Right lung (tissue), 2 donors: ENCODE measurements at regions not wholly inside any gene's neighbourhood (a gene's known extent, or its start where the extent isn't known, plus 50 kb on each side); places are given as distances from the start of the nearest gene placed in this dataset.
"Not testable (repeated sequence)": the region's sequence is repeated elsewhere in the genome, so short reads cannot be mapped to it uniquely, and the experiment has no call there.

ENCODE experiments used
- DNase-seq, 2 donors: peaks; one replicate each; pipeline ENCODE4 v3.0.0-alpha.2; 2013

DNA sequence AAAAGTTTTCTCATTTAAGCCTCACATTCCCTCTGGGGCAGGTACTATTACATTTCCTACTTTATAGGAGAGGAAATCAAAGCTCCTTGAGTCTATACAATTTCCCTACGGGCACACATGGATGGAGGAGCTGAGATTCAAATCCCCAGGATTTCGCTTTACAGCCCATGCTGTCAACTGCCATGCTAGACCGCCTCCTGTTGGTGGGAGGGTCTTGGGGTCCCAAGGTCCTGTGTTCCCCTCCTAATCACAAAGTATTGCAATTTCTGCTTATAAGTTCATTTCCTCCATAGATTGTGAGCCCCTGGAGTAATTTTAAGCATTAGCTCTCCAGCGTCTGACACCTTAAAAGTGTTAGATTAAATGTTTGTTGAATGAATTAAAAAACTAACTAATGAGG lies 95.9 kb upstream of the SMARCA2 start:
- DNase-seq = no peak

DNA sequence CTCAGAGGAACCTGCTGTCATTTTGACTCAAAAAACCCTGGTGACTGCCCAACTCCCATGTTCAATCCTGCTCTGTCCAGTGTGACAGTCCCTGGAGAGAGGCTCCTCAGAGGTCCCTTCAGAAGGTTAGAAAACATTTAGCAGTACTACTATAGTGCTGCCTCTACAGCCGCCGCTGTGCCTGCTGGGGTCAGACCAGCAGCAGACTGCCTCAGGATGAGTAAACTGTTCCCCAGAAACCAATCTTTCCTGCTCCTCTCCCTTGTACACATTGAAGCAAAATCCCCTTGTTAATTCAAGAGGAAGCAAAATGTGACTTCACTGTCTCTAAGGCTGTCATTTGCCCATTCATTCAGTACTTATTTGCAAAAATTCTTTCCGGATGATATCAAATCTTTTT lies 94.8 kb upstream of the SMARCA2 start:
- DNase-seq = no peak

DNA sequence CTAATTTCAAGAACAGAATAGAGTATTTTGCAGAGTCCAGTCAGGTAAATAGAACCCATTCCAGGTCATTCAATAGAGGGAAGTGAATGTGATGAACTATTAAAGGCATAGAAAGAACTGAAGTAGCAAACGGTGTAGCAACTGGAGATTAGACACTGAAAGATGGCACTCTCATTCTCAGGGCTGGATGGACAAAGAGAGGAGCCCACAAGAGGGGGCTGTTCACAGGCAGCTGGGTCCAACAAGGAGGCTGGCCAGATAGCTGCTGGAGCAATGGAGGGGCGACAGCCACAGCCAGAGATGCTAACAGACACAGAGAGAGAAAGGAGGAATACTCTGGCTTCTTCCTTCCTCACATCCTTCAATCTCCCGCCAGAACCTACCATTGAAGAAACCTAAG lies 93.1 kb upstream of the SMARCA2 start:
- no peak for DNase-seq

DNA sequence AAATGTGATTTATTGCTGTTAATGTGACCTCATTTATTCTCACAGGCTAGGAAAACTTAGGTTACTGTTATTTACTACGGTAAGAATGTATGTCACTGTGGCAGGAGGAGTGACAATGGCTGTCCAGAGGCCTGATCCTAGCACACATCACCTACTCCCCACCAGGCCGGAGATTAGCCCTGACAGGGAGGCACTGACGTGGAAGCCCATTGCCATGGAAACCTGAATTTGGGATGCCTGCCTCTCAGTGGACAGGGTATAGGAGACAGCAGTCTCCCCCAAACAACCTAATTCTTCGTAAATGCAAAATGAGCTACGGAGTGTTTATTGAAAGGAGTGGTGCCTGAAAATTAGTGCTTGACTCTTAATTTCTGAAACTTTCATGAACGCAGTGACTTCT lies 87.6 kb upstream of the SMARCA2 start:
- DNase-seq = no peak

DNA sequence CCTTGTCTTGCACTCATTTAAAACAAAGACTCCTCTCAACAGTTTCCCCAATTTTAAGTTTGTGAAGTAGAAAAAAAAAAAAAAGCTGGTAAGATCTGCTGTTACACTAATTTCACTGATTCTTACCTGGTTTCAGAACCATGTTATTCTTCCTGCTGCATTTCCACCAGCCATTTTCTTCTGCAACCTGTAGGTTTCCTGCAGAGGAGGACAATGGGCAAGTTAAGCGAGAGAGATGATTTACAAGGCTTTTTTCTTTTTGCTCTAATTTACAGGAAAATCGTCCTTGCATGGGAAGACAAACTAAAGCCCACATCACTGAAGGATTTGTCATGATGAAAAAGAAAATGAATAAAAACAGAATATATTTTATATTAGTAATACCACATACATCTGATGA lies 86.0 kb upstream of the SMARCA2 start:
- no peak for DNase-seq

DNA sequence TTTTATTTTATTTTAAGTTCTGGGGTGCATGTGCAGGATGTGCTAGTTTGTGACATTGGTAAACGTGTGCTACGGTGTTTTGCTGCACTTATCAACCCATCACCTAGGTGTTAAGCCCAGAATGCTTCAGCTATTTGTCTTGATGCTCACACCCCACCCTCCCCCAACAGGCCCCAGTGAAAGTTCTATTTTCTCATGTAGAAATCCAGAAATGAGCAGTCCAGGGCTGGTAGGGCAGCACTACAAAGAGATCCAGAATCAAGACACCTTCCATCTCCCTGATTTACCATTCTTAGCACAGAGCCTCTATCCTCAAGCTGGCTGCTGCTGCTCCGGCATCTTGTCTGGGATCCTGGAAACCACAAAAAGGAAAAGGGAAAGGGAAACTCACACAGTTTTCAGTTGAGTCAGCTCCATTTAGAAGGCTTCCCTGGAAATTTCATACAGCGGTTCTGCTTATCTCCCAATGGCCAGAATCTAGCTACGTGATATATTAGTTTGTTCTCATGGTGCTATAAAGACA lies 85.4 kb upstream of the SMARCA2 start:
- no peak for DNase-seq

DNA sequence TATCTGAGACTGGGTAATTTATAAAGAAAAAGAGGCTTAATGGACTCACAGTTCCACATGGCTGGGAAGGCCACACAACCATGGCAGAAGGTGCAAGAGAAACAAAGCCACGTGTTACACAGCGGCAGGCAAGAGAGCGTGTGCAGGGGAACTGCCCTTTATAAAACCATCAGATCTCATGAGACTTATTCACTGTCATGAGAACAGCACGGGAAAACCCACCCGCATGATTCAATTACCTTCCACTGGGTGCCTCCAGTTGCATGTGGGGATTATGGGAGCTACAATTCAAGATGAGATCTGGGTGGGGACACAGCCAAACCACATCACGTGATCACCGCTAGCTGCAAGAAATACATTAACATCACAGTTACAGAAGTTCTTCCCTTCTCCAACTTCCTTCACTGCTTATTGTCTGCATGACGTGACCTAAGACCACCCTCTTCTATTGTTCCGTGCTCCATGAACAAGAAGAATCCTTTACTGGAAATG lies 84.9 kb upstream of the SMARCA2 start:
- DNase-seq = not testable (repeated sequence)

DNA sequence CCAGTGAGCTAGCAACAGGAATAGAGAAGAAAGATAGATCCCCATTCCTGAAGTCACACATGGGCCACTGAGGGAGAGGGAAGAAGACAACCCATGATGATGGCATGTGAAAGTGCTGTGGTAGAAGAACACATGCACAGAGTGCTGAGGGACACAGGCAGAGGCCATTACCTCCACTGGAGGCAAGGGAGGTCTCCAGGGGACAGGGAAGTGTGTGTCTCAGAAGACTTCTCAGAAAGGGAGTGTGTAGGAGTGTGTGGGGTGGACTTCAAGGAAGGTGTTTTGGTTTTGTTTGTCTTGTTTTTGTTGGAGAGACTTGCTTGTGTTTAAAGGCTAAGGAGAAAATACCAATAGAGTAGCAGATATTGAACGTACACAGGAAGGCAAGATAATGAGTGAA lies 77.0 kb upstream of the SMARCA2 start:
- no peak for DNase-seq

DNA sequence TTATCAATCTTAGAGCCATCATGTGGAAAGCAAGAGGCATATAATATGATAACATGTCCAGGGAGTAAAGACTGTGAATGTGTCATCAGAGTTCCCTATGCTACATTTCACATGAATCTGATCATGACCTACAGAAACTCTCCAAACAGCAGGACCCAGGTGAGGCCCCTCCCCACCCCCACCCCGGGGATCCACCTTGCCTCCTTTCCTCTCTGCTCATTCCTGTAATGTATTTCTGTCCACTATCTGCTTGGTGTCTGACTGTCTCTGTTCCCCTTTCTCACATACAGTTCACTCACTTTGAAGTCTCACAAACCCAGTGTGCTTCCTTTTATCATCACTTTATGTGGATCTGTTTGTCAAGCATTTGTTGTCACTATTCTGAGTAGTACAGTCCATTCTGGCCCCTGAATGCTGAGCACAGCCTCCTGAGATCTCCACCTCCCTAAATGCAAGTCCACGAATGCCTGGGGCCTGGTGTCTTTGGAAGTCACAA lies 76.4 kb upstream of the SMARCA2 start:
- DNase-seq = no peak

DNA sequence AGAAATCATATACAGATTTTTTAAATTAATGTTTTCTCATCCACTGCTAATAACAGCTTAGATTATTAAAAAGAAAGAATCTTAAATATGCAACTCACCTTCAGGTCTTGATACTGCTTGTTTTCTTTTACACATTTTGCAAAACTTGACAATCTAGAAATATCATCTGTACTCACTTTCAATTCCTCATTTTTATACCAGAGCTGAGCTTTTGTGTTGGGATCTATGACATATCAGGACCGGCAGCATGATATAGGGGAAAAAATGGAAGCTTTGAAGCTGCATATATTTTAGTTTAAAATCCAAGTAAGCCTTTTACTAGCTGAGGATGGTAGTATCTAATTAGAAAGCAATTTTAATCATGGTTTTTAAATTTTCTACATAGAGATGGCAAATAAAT lies 75.7 kb upstream of the SMARCA2 start:
- DNase-seq = no peak

DNA sequence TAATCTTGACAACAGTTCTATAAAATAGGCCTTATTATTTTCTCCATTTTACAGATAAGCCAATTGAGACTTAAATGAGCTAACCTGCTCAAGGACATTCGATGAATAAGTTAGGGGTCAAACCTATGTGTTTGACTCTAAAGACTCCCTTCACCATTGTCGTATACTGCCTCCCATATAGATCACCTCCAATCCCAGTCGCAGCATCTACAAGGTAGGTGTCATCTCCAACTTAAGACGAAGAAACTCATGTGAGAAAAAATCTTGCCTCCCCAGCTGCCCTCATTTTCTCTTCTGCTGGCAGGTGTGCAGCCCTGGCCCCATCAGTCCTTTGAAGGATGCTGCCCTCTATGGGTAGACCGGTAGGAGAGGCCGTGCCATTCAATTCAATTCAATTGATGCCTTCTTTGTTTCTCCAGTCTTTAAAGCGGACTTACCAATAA lies 75.2 kb upstream of the SMARCA2 start:
- DNase-seq = no peak

DNA sequence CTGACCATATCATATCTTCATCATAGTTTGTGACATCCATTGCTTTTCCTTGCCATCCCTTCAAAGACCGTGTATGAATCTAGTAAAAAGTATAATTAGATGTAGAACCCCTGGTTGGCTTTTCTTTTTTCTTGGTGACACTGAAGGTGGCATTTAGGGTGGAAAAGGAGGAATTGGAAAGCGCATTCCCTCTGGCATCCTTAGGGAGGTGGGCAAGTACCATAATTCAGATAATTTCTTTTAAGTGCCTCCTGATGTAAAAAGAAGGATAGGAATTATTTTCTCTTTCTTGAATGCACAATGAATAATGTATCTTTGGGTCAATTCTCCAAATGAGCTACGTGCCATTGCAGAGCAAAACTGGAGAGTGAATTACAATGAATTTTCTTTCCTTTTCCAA lies 73.2 kb upstream of the SMARCA2 start:
- no peak for DNase-seq

DNA sequence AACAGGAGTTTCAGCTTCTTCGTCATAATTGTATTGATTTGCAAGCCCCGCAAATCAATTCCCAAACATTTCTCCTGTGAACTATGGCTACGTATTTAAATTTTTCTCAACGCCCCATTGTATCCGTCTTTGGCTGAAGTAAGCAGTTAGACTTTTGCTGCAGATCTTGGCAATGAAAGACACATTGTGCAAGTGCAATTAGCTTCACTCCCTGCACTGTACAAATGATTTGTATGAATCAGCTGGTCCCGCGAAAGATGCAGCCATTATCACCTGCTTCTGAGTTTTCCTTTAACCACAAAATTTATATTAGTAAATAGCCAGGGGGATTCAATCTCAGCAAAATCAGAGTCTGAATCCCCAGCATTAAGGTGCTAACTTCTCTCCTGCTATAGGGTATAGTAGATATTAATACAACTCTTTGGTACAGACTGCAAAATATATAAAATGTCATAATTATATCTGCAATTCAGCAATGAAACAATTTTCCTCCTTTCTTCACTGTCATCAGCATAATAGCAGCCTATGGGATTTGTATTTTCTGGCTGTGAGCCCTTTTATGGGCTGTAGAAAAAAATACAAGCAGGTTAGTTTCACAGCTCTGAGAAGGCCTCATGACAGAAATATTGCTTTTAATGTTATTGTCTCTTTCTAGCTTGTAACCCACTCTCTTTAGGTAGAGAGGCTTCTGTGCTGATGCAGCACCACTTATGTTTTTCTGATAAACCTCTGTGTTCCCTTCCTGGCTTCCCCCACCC lies 68.4 kb upstream of the SMARCA2 start:
- peak; percentile 30 to 31 for DNase-seq

DNA sequence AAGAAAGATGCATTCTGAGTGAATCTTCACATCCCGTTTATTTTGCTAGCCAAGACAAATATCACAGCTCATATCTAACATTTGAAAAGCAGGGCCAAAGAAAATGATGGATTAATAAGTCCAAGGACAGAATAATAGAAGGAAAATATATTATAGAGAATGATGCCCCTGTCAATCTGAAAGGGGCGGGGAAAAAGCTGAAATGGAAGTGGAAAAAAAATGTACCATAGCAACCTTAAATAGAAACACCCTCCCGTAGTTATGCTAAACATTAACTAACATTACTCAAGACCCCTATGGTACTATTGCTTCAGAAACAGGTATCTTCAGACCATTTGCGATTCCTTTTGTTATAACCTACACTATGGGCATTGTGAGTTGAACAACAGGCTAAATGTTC lies 67.7 kb upstream of the SMARCA2 start:
- no peak for DNase-seq

DNA sequence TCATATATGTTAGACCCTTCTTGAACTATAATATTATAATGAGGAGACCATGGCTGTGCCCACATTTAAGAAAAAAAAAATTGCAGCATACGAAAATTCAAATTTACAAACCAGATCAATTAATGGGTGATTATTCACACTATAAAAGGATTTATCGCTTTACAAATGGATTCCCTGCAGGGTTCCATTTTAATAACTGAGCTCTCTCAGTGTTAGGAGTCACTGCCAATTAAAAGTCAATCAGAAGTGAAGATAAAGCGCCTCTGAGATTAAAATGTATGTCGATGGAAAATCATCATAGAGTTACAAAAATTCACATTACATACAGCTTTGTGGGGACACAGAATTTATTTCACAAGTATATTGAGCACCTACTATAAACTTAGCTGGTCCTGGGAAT lies 66.6 kb upstream of the SMARCA2 start:
- DNase-seq = no peak

DNA sequence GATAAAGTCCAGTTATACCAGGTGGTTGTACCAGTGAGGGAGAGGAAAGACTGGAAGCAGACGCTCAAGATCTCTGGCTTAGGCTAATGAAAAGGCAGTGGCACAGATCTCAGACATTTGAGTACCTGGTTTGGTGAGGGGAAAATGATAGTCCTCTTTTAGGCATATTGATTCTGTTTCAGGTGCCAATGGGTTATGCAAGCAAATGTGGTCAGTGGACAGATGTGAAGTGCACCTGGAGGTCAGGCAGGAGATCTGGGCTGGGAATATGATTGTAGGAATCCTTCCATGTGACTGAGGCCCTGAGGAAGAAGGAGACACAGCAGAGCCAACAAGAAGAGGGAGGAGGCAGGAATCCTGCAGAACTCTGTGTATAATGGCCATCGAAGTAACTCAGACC lies 63.7 kb upstream of the SMARCA2 start:
- DNase-seq = no peak

DNA sequence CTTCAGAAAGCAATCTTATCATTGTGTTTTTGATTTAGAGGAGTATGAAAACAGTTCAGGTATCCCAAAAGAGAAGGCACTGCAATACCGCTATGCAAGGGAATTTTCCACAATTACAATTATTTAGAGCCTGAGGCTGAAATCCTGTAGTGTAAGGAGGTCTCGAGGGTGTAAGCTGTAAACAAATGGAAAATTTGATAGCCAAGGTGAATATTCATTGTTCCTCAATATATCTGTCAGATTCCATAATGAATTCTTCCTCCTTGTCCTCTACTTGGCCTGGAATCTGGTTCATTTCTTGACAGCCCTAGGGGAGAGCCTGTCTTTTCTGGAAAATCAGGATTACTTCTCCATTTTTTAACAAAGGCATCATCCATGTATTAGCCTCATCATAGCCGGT lies 63.1 kb upstream of the SMARCA2 start:
- DNase-seq = no peak

DNA sequence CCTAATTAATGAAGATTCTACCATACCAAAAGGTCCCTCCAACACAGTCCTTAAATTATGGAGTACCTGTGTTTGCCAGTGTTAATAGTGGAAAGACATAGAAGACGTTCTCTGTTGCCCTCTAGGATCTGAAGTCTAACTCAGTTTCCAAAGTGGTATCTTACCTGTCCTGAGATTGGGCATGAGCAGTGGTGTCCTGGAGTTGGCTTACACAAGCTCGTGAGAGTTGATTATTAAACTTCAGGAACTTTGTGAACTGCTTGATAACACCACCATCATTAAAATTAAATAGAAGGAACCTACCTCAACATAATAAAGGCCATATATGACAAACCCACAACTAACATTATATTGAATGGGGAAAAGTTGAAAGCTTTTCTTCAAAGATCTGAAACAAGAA lies 60.9 kb upstream of the SMARCA2 start:
- DNase-seq = no peak

DNA sequence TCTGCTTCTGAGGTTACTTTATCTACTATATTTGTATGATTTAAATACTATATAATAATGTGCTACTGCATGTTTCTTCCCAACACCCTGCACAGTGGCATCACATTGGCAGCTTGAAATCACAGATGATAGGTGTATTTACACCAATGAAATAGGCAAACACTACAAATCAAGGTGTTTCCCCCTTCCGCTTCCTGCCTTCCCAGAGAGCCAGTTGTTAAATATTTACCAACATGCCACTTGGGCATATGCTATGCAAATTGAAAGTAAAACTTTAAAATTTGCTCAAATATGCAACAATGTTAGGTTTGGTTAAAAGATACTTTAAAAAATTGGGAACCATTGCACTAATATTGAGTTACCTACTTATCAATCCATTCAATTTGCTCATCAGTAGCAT lies 58.2 kb upstream of the SMARCA2 start:
- no peak for DNase-seq

DNA sequence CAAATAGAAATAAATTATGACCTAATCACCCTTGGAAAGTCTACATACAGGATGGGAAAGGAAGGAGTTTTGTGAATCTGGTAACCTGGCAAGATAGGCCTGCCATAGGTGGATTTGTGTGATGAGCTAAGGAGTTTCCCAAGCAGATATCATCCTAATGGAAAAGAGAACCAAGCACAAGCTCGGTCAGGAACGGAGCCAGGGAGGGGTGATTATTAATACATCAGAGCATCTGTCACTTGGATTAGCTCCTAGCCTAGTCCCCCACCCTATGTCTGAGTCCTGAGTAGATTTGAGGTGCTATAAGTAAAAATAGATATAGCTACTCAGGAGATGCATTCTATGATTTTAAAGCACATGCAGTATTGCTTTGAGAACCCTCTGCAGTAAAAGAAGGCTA lies 57.3 kb upstream of the SMARCA2 start:
- no peak for DNase-seq

DNA sequence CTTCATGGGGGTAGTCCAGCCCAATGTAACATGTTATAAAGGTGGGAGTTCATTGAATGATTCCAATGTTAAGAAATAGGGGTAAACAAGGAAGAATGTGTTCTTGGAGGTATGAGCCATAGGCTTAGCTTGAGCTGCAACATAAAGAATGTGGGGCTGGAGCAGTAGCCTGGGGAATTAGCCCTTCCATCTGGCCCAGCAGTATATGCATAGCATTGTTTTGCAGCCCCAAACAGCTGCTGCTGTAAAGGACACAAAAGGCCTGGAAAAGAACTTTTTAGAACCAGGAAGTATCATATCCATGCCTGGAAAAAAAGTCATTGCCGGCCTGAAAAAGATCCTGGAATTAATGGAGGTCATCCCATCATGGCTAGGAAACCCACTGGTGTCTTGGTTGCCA lies 55.8 kb upstream of the SMARCA2 start:
- no peak for DNase-seq

DNA sequence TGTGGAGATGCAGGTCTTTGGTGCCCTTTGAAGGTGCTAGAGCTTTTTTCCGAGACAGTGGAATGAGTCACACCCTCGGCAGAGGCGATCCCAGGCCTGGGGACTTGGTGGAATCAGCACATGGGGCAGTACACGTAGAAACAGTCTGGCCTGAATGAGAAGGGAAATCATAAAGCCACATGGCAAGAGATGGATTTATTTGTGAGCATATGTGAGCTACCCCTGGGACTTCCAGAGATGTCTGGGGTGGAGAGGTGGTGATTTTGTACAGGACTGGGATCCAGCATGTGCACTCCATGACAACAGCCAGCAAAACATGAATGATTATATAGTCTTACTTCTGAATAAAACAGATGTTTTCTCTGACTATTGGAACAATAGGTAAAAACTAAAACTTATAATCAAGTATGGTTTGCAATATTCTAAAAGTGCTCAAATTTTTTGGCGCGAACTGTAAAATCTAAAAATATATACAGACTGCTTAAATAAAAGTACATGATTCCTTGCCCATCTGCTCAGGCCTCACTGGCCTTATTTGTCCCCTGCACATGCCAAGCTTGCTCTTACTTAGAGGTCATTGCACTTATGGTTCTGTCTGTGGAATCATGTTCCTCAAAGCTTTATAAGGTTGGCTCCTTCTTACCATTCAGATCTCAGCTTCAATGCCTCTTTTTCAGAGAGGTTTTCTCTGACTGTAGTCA lies 54.7 kb upstream of the SMARCA2 start:
- DNase-seq = no peak

DNA sequence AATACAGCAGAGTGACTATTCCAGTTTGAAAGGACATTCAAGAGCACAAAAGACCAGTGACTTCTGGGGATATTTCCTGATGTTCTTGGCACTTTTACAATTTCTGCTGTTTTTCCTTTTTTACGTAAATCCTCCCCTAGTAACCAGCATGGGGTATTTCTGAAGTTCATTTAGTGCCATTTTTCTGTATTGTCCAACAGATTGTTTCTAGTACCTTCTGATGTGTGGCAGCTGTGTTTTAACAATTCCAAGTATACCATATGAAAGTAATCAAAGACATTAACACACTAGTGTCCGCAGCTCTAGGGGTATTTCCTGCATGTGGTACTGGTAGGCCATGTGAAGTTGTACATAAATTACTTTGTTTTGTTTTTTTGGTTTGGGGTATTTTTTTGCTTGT lies 53.0 kb upstream of the SMARCA2 start:
- peak; percentile 67 to 70 for DNase-seq
